K562 (cell line): ENCODE measurements at regions not wholly inside any gene's neighbourhood (a gene's known extent, or its start where the extent isn't known, plus 50 kb on each side); places are given as distances from the start of the nearest gene placed in this dataset.

Experiments
- ATAC-seq: fragments of 200-7000 bp; cut with Tn5 transposase; 3 replicates; pipeline ENCODE4 v1.9.1; 2020; ENCODE audit warnings: moderate library complexity
- BruUV-seq: library from RNA; stranded (reverse); fragments of 400-500 nt; replicated peaks from 2 replicates; lab custom pipeline; 2021; lab: Mats Ljungman, UMichigan
- CTCF ChIA-PET: fragments of 300-600 bp; formaldehyde crosslinking; extraction: SDS; loops from one replicate; lab custom pipeline; 2021; ENCODE audit warnings: low intra/inter-chr PET ratio; lab: Yijun Ruan, JAX
- POLR2A ChIA-PET: fragments of 300-600, 350-650 bp; sonication (Branson Sonifier 250); formaldehyde crosslinking; extraction: SDS; loops from one replicate; lab custom pipeline; 2021; ENCODE audit warnings: antibody characterized with exemption, inconsistent platforms; lab: Yijun Ruan, JAX
- DNase-seq, 4 experiments: peaks; one replicate each; pipeline versions ENCODE4 v3.0.0 to v3.0.0-alpha.2; 2011 to 2018; ENCODE audit warnings: low spot score in 3 of 4, mixed read lengths in 3 of 4; ENCODE audit errors: extremely low read depth in 1 of 4
- FAIRE-seq: peaks from 2 replicates; lab custom pipeline; 2011; peaks lifted over from hg19 to GRCh38; lab: Jason Lieb, UNC
- H2AFZ ChIP-seq: 2 replicates; pipeline ENCODE4 v1.6.0; 2011; ENCODE audit warnings: low read depth, low read length, control low read depth, inconsistent platforms
- H3K27ac ChIP-seq: fragments of 200-600 bp; 3 replicates; pipeline ENCODE4 v1.8.0; 2011; ENCODE audit warnings: low read depth, mild to moderate bottlenecking, control low read depth, inconsistent platforms, low read length, moderate library complexity, mixed read lengths; ENCODE audit errors: extremely low read depth
- H3K27me3 ChIP-seq, 2 experiments: fragments of 300-600 bp in 1 of 2; 2 replicates in 1 of 2; 3 replicates in 1 of 2; pipeline versions ENCODE4 v1.6.0 to v1.8.0; 2011; ENCODE audit warnings: inconsistent platforms in 2 of 2, low read length in 2 of 2, mild to moderate bottlenecking in 1 of 2, mixed read lengths in 1 of 2, moderate library complexity in 1 of 2; ENCODE audit not compliant: control insufficient read depth in 2 of 2, insufficient read depth in 2 of 2
- H3K36me3 ChIP-seq: fragments of 300-600 bp; 3 replicates; pipeline ENCODE4 v1.8.0; 2011; ENCODE audit warnings: mild to moderate bottlenecking, low read length, inconsistent platforms; ENCODE audit not compliant: control insufficient read depth, insufficient read depth
- H3K4me1 ChIP-seq, 2 experiments: fragments of 200-600 bp in 1 of 2; replicated peaks in 1 of 2; 2 replicates in 1 of 2; 3 replicates in 1 of 2; pipeline versions ENCODE4 v1.5.1 to v1.8.0; 2011; ENCODE audit warnings: inconsistent platforms in 2 of 2, low read length in 2 of 2, mild to moderate bottlenecking in 1 of 2, mixed read lengths in 1 of 2, moderate library complexity in 1 of 2; ENCODE audit not compliant: control insufficient read depth in 2 of 2, insufficient read depth in 2 of 2
- H3K4me2 ChIP-seq: 2 replicates; pipeline ENCODE4 v1.6.1; 2011; ENCODE audit warnings: low read length, control low read depth, inconsistent platforms, mixed read lengths; ENCODE audit not compliant: insufficient read depth
- H3K4me3 ChIP-seq: fragments of 200-600 bp; sonication (generic), shearing (Covaris generic); 2 replicates; pipeline ENCODE4 v1.5.1; 2016; ENCODE audit warnings: control low read depth, inconsistent platforms
- H3K79me2 ChIP-seq: fragments of 200-600 bp; 3 replicates; pipeline ENCODE4 v1.8.0; 2011; ENCODE audit warnings: low read length, inconsistent platforms; ENCODE audit not compliant: control insufficient read depth, insufficient read depth
- H3K9ac ChIP-seq, 2 experiments: 2 replicates each; pipeline versions ENCODE4 v1.6.0 to v1.6.1; 2011; ENCODE audit warnings: low read depth in 2 of 2, low read length in 2 of 2, control low read depth in 1 of 2, inconsistent platforms in 1 of 2, mild to moderate bottlenecking in 1 of 2, mixed read lengths in 1 of 2; ENCODE audit not compliant: insufficient read depth in 1 of 2
- H3K9me1 ChIP-seq: one replicate; pipeline ENCODE4 v1.6.0; 2011; ENCODE audit warnings: inconsistent platforms, mild to moderate bottlenecking, low read length, moderate library complexity; ENCODE audit not compliant: control insufficient read depth, insufficient read depth
- H3K9me3 ChIP-seq: replicated peaks from 2 replicates; pipeline ENCODE4 v1.5.1; 2011; ENCODE audit warnings: low read depth, low read length, inconsistent platforms; ENCODE audit not compliant: control insufficient read depth, insufficient read depth
- H4K20me1 ChIP-seq: replicated peaks from 2 replicates; pipeline ENCODE4 v1.6.1; 2011; ENCODE audit warnings: low read length, inconsistent platforms, mixed read lengths; ENCODE audit not compliant: control insufficient read depth, insufficient read depth
- ELF1 ChIP-seq: fragments of 200-800 bp; sonication (Bioruptor generic); IDR thresholded peaks from 2 replicates; pipeline ENCODE4 v1.6.1; 2016; ENCODE audit warnings: missing genetic modification characterization, missing compliant biosample characterization
- ESRRB ChIP-seq: fragments of 250-450 bp; sonication (Bioruptor Pico); IDR thresholded peaks from 2 replicates; pipeline ENCODE4 v1.5.0; 2020; ENCODE audit warnings: mild to moderate bottlenecking, moderate library complexity, borderline replicate concordance
- FIP1L1 ChIP-seq: fragments of 200-400 bp; formaldehyde crosslinking; IDR thresholded peaks from 2 replicates; pipeline ENCODE4 v1.6.1; 2018; ENCODE audit warnings: mild to moderate bottlenecking, low read depth, low read length; ENCODE audit not compliant: poor library complexity, severe bottlenecking
- XRCC5 ChIP-seq: fragments of 200-400 bp; formaldehyde crosslinking; IDR thresholded peaks from 2 replicates; pipeline ENCODE4 v1.6.1; 2017; ENCODE audit warnings: low read depth, mild to moderate bottlenecking, low read length
- ZNF449 ChIP-seq: fragments of 250-450 bp; sonication (Bioruptor Pico); IDR thresholded peaks from 2 replicates; pipeline ENCODE4 v1.8.0; 2022; ENCODE audit warnings: moderate library complexity, mild to moderate bottlenecking, inconsistent platforms
- ZNF512 ChIP-seq: IDR thresholded peaks from 2 replicates; pipeline ENCODE4 v1.6.1; 2016; ENCODE audit warnings: missing genetic modification characterization, missing compliant biosample characterization
- WGBS: fragments of 100-300 bp; shearing (Covaris generic); methylation state at CpG from one replicate; pipeline ENCODE4 v1.1.6; 2016; ENCODE audit warnings: low coverage, mixed read lengths; ENCODE audit not compliant: insufficient coverage; ENCODE audit errors: missing lambda C conversion rate; 5-methylcytosine and 5-hydroxymethylcytosine counted together
- in situ Hi-C: fragments of 300-500 bp; cut with MboI; formaldehyde crosslinking; loops from 4 replicates; pipeline ENCODE4 v1.15.0; 2018; ENCODE audit warnings: inconsistent platforms, mixed read lengths
- intact Hi-C: fragments of 100-400 bp; cut with micrococcal nuclease; formaldehyde crosslinking; loops from 2 replicates; pipeline ENCODE4 v1.14.2; 2022
- TF ChIP-seq, protein P1 (sequence below): IDR thresholded peaks from 3 replicates; pipeline ENCODE4 v1.6.1; 2011; ENCODE audit warnings: borderline replicate concordance, mild to moderate bottlenecking; ENCODE audit not compliant: insufficient read length, insufficient read depth

DNA sequence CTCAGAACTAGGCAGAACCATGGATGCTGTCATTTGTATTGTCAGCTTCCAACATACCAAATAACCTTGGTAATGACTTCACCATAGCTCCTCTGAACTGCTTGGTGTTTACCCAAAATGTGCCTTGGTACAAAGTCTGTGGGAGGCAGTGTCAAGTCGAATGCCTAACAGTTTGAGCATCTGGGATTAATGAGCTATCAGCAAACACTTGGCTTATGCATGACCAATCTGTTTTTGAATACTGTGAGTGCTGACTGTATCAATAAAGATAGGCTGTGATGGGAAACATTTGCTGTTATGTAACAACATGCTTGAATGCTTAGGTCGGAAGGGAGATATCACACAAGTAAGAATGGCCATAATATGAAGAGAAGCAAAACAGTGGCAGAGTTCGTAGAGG, 455.4 kb downstream of the CMPK2 start (continued):
- TF ChIP-seq ZNF449 (CRISPR knock-in tag) = no peak
- no peak for TF ChIP-seq XRCC5
- no peak for TF ChIP-seq ESRRB (CRISPR knock-in tag)

GRCh38 chr2:6412533-6413091, 453.1 kb downstream of the CMPK2 start:
- H4K20me1 ChIP-seq = no peaks in the 10 kb centered on the region
- POLR2A ChIA-PET = no interaction called here
- intact Hi-C loops = no loop called here
- no peaks in the 10 kb centered on the region for H3K36me3 ChIP-seq
- H3K27ac ChIP-seq = no peak overlapping the region
- CTCF ChIA-PET = no interaction called here
- FAIRE-seq (no peak), DNase-seq (no peak)
- H3K9me3 ChIP-seq = no peaks in the 10 kb centered on the region; the same call in none of the 2 replicates
- TF ChIP-seq ZNF512 (tag) (no peak), ELF1 (tag) (no peak), FIP1L1 (no peak)
- TF ChIP-seq, protein P1, sequence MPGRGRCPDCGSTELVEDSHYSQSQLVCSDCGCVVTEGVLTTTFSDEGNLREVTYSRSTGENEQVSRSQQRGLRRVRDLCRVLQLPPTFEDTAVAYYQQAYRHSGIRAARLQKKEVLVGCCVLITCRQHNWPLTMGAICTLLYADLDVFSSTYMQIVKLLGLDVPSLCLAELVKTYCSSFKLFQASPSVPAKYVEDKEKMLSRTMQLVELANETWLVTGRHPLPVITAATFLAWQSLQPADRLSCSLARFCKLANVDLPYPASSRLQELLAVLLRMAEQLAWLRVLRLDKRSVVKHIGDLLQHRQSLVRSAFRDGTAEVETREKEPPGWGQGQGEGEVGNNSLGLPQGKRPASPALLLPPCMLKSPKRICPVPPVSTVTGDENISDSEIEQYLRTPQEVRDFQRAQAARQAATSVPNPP = no peak
- TF ChIP-seq, all 486 proteins: peak for 0
- in situ Hi-C loops = no loop called here
- WGBS = 0% methylated on average over 3 of the region's 3 CpGs
- H3K9ac ChIP-seq = no peak overlapping the region
- no peak for ATAC-seq
- no peaks in the 10 kb centered on the region for H3K79me2 ChIP-seq
- no peak overlapping the region for H3K4me3 ChIP-seq
- no peaks in the 10 kb centered on the region for H3K9me1 ChIP-seq
- no TSS peak for BruUV-seq
- no peaks in the 10 kb centered on the region for H3K4me1 ChIP-seq
- no peak overlapping the region for H3K4me2 ChIP-seq
- H2AFZ ChIP-seq = no peak overlapping the region
- H3K27me3 ChIP-seq = no peaks in the 10 kb centered on the region
